ENCODE measurements at regions not wholly inside any gene's neighbourhood (a gene's known extent, or its start where the extent isn't known, plus 50 kb on each side); places are given as distances from the start of the nearest gene placed in this dataset.
"Not testable (repeated sequence)": the region's sequence is repeated elsewhere in the genome, so short reads cannot be mapped to it uniquely, and the experiment has no call there.

GRCh38 chr9:91012933-91013841 is 211.6 kb downstream of the SYK start:
- Mint-ChIP-seq H3K27ac (no peak overlapping the region), H3K9me3 (ENCODE audit: insufficient read depth) (peaks cover 2% of the 10 kb centered on the region), H3K4me1 (no peaks in the 10 kb centered on the region), H3K27me3 (peaks cover 25% of the 10 kb centered on the region), H3K4me3 (no peak overlapping the region)
- no peak for ATAC-seq (ENCODE audit: low read depth)
- Histone ChIP-seq H3K27ac (ENCODE audit: low read length in 2 of 2) (no peak overlapping the region), H2AFZ (ENCODE audit: insufficient read depth, low read depth, low read length, poor library complexity, severe bottlenecking) (no peak overlapping the region), H3K4me3 (ENCODE audit: control extremely low read depth in 1 of 5, extremely low read depth in 1 of 5, insufficient read depth in 1 of 5, low read depth in 2 of 5, low read length in 4 of 5) (no peak overlapping the region), H4K20me1 (ENCODE audit: control insufficient read depth, insufficient read depth, low read length, poor library complexity, severe bottlenecking) (no peaks in the 10 kb centered on the region), H3K79me2 (ENCODE audit: control insufficient read depth, insufficient read depth, low read length) (no peaks in the 10 kb centered on the region), H3K9ac (ENCODE audit: low read length) (no peak overlapping the region), H3K27me3 (replicated peaks in 1 of 4; ENCODE audit: control extremely low read depth in 1 of 4, control insufficient read depth in 3 of 4, insufficient read depth in 4 of 4, low read length in 3 of 4) (no peaks in the 10 kb centered on the region), H3K4me1 (ENCODE audit: control insufficient read depth in 2 of 2, insufficient read depth in 2 of 2, low read length in 2 of 2) (no peaks in the 10 kb centered on the region), H3K4me2 (replicated peaks; ENCODE audit: low read depth, low read length, poor library complexity, severe bottlenecking) (no peak overlapping the region), H3K9me3 (ENCODE audit: control extremely low read depth in 1 of 3, control insufficient read depth in 2 of 3, insufficient read depth in 1 of 3, low read length in 2 of 3) (peaks cover 0 to 18% (median 4%) of the 10 kb centered on the region in 3 donors), H3K36me3 (replicated peaks in 1 of 2; ENCODE audit: control extremely low read depth in 1 of 2, control insufficient read depth in 1 of 2, extremely low read depth in 1 of 2, insufficient read depth in 2 of 2, low read length in 1 of 2) (no peaks in the 10 kb centered on the region)
- no peak for TF ChIP-seq EZH2 (IDR thresholded peaks at IDR 0.05; ENCODE audit: borderline replicate concordance, insufficient read depth, low read depth, low read length, poor library complexity, severe bottlenecking)
- no peak for TF ChIP-seq CTCF (IDR thresholded peaks at IDR 0.05)
- ChIA-PET CTCF (no interaction called here), POLR2A (no interaction called here)
- DNase-seq, result no peak
- WGBS (ENCODE audit: insufficient coverage), result 93% methylated on average over 3 of the region's 6 CpGs
- intact Hi-C loops (cut with micrococcal nuclease), result no loop called here

GRCh38 chr9:91017245-91017644 is 215.6 kb downstream of the SYK start:
- WGBS (ENCODE audit: insufficient coverage), result 86% methylated on average over 5 of the region's 6 CpGs
- intact Hi-C loops (cut with micrococcal nuclease), result no loop called here
- DNase-seq, result no peak
- H3K4me1 Mint-ChIP-seq, result no peaks in the 10 kb centered on the region
- H3K27me3 Mint-ChIP-seq, result peaks cover 43% of the 10 kb centered on the region
- Histone ChIP-seq H3K4me2 (replicated peaks; ENCODE audit: low read depth, low read length, poor library complexity, severe bottlenecking) (no peak overlapping the region), H4K20me1 (ENCODE audit: control insufficient read depth, insufficient read depth, low read length, poor library complexity, severe bottlenecking) (no peaks in the 10 kb centered on the region), H3K27ac (ENCODE audit: low read length in 2 of 2) (no peak overlapping the region), H3K79me2 (ENCODE audit: control insufficient read depth, insufficient read depth, low read length) (no peaks in the 10 kb centered on the region), H3K27me3 (replicated peaks in 1 of 4; ENCODE audit: control extremely low read depth in 1 of 4, control insufficient read depth in 3 of 4, insufficient read depth in 4 of 4, low read length in 3 of 4) (no peaks in the 10 kb centered on the region), H3K4me3 (ENCODE audit: control extremely low read depth in 1 of 5, extremely low read depth in 1 of 5, insufficient read depth in 1 of 5, low read depth in 2 of 5, low read length in 4 of 5) (no peak overlapping the region), H2AFZ (ENCODE audit: insufficient read depth, low read depth, low read length, poor library complexity, severe bottlenecking) (no peak overlapping the region), H3K4me1 (ENCODE audit: control insufficient read depth in 2 of 2, insufficient read depth in 2 of 2, low read length in 2 of 2) (no peaks in the 10 kb centered on the region), H3K36me3 (replicated peaks in 1 of 2; ENCODE audit: control extremely low read depth in 1 of 2, control insufficient read depth in 1 of 2, extremely low read depth in 1 of 2, insufficient read depth in 2 of 2, low read length in 1 of 2) (no peaks in the 10 kb centered on the region), H3K9ac (ENCODE audit: low read length) (no peak overlapping the region), H3K9me3 (ENCODE audit: control extremely low read depth in 1 of 3, control insufficient read depth in 2 of 3, insufficient read depth in 1 of 3, low read length in 2 of 3) (peaks cover 0 to 18% (median 4%) of the 10 kb centered on the region in 3 donors)
- H3K27ac Mint-ChIP-seq, result no peak overlapping the region
- H3K4me3 Mint-ChIP-seq, result no peak overlapping the region
- ATAC-seq (ENCODE audit: low read depth), result no peak
- ChIA-PET POLR2A (no interaction called here), CTCF (no interaction called here)
- H3K9me3 Mint-ChIP-seq (ENCODE audit: insufficient read depth), result peaks cover 5% of the 10 kb centered on the region
- no peak for TF ChIP-seq EZH2 (IDR thresholded peaks at IDR 0.05; ENCODE audit: borderline replicate concordance, insufficient read depth, low read depth, low read length, poor library complexity, severe bottlenecking)
- TF ChIP-seq CTCF (IDR thresholded peaks at IDR 0.05), result no peak

GRCh38 chr9:91019871-91020270 is 218.3 kb downstream of the SYK start:
- intact Hi-C loops (cut with micrococcal nuclease); POLR2A ChIA-PET; H3K36me3 ChIP-seq (replicated peaks in 1 of 2; ENCODE audit: control extremely low read depth in 1 of 2, control insufficient read depth in 1 of 2, extremely low read depth in 1 of 2, insufficient read depth in 2 of 2, low read length in 1 of 2); H2AFZ ChIP-seq (ENCODE audit: insufficient read depth, low read depth, low read length, poor library complexity, severe bottlenecking); H3K4me1 Mint-ChIP-seq; H3K4me3 ChIP-seq (ENCODE audit: control extremely low read depth in 1 of 5, extremely low read depth in 1 of 5, insufficient read depth in 1 of 5, low read depth in 2 of 5, low read length in 4 of 5); DNase-seq; CTCF ChIA-PET; H3K4me1 ChIP-seq (ENCODE audit: control insufficient read depth in 2 of 2, insufficient read depth in 2 of 2, low read length in 2 of 2); H3K4me2 ChIP-seq (replicated peaks; ENCODE audit: low read depth, low read length, poor library complexity, severe bottlenecking); H3K27me3 ChIP-seq (replicated peaks in 1 of 4; ENCODE audit: control extremely low read depth in 1 of 4, control insufficient read depth in 3 of 4, insufficient read depth in 4 of 4, low read length in 3 of 4); H3K27ac ChIP-seq (ENCODE audit: low read length in 2 of 2); H3K9me3 ChIP-seq (ENCODE audit: control extremely low read depth in 1 of 3, control insufficient read depth in 2 of 3, insufficient read depth in 1 of 3, low read length in 2 of 3); H4K20me1 ChIP-seq (ENCODE audit: control insufficient read depth, insufficient read depth, low read length, poor library complexity, severe bottlenecking); H3K27ac Mint-ChIP-seq; H3K9ac ChIP-seq (ENCODE audit: low read length); ATAC-seq (ENCODE audit: low read depth); H3K9me3 Mint-ChIP-seq (ENCODE audit: insufficient read depth); H3K79me2 ChIP-seq (ENCODE audit: control insufficient read depth, insufficient read depth, low read length); H3K4me3 Mint-ChIP-seq: not testable (repeated sequence)
- no CpG with 5 or more reads among the region's 1 CpG for WGBS (ENCODE audit: insufficient coverage)
- peaks cover 39% of the 10 kb centered on the region for H3K27me3 Mint-ChIP-seq
